Astrocyte of the hippocampus (primary cell): ENCODE measurements at regions not wholly inside any gene's neighbourhood (a gene's known extent, or its start where the extent isn't known, plus 50 kb on each side); places are given as distances from the start of the nearest gene placed in this dataset.
A peak's percentile ranks its signal among the peaks of the same experiment; 100 is the strongest.
"Not testable (repeated sequence)": the region's sequence is repeated elsewhere in the genome, so short reads cannot be mapped to it uniquely, and the experiment has no call there.

Source experiments
- DNase-seq: peaks from one replicate; pipeline ENCODE4 v3.0.0; 2011; ENCODE audit warnings: low read depth, low spot score

DNA sequence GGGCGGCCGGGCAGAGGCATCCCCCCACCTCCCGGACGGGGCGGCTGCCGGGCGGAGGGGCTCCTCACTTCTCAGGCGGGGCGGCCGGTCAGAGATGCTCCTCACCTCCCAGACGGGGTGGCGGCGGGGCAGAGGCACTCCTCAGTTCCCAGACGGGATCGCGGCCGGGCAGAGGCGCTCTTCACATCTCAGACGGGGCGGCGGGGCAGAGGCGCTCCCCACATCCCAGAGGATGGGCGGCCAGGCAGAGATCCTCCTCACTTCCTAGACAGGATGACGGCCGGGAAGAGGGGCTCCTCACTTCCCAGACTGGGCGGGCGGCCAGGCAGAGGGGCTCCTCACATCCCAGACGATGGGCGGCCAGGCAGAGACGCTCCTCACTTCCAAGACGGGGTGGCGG, 463.2 kb downstream of the SQOR start:
- not testable (repeated sequence) for DNase-seq

GRCh38 chr15:46110755-46111154, 475.9 kb downstream of the SQOR start:
- no peak for DNase-seq

GRCh38 chr15:46111730-46112129, 476.9 kb downstream of the SQOR start:
- DNase-seq = no peak

- DNase-seq = no peak
These were observed 482.2 kb downstream of the SQOR start for GRCh38 chr15:46117071-46117470.

DNA sequence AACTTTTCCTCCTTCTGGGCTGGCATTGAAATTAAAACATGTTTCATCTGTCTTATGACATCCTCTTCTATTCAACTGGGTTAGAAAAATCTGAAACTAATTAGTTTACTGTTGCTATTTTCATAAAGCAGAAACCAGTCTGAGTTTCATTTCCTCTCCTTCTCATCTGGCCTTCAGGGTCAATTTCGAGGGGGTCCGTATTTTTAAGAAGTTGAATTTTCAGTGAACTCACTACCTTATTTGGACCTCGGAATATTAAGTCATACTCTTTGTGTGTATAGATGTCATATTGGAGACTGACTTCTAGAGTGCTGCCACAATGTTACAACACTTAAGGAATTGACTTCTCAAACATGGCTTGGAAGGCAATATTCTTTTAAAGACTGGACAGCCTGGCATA, 485.9 kb downstream of the SQOR start:
- DNase-seq = no peak

DNA sequence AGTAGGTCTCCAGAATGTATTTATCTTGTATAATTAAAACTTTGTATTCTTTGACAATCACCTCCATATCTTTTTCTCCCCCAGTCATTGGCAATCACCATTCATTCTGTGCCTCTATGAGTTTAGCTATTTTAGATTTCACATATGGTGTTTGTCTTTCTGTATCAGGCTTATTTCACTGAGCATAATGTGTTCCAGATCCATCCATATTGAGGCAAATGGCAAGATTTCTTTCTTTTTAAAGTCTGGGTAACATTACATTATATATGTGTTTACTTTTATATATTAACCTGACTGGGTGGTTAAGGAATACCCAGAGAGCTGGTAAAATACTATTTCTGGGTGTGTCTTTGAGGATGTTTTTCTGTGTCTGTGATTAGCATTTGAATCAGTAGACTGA, 486.6 kb downstream of the SQOR start:
- DNase-seq = no peak

DNA sequence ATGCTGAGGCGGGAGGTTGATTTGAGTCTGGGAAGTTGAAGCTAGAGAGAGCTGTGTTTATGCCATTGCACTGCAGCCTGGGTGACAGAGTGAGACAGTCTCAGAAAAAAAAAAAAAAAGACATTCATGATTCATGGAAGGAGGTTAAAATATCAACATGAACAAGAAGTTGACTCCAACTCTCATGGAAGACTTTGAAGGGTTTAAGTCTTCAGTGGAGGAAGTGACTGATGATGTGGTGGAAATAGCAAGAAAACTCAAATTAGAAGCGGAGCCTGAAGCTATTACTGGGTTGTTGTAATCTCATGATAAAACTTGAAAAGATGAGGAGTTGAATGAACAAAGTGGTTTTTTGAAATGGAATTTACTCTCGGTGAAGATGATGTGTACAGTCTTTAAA, 491.8 kb downstream of the SQOR start:
- peak; percentile 14 for DNase-seq

GRCh38 chr15:46127361-46127874, 492.6 kb downstream of the SQOR start:
- peak; percentile 4 for DNase-seq

GRCh38 chr15:46129145-46129544, 494.3 kb downstream of the SQOR start:
- no peak for DNase-seq

DNA sequence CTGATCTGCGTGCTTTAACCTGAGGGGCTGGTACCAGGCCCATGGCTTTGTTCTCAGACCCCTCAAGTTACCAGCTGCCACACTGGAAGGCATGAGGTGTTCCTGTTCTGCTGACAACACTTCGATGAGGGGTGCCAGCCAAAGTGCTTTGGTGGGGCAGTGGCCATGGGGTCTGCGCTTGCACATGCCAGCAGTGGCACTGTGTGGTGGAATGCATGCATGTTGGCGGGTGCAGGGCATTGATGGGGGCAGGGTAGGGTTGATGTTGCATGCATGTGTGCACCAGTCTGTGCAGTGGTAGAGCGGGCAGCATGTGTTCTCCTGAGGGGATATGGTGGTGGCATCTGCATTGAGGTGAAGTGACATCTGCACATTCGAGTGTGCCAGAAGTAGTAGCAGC, 497.0 kb downstream of the SQOR start:
- no peak for DNase-seq

- DNase-seq = no peak
These were observed 502.6 kb downstream of the SQOR start for GRCh38 chr15:46137443-46137842.

GRCh38 chr15:46146002-46146401, 511.2 kb downstream of the SQOR start:
- no peak for DNase-seq

DNA sequence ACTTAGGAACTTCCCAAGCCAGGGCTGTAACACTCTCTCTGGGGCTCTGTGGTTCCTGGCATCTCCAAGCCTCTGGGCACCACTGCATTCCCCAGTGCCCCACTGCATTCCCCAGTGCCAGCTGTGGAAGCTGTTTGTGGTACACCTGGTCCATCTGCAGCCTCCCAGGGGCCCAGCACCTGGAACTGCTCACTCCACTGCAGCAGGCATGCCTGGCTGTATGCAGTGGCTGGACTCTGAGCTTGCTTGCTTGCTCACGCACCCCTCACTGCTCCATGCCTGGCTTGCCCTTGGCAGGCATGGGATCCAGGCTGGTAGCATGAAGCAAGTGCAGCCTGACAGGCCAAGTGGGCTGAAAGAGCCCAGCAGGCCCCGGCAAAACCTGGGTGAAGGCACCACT, 512.1 kb downstream of the SQOR start:
- DNase-seq = no peak

- DNase-seq = peak; percentile 2
These were observed 517.0 kb downstream of the SQOR start for GRCh38 chr15:46151786-46152185.

- DNase-seq = no peak
These were observed 531.9 kb downstream of the SQOR start for GRCh38 chr15:46166750-46167149.

GRCh38 chr15:46170326-46170725, 535.5 kb downstream of the SQOR start:
- DNase-seq = no peak

GRCh38 chr15:46174122-46174521, 539.3 kb downstream of the SQOR start:
- DNase-seq = no peak

GRCh38 chr15:46177219-46177618, 542.4 kb downstream of the SQOR start:
- no peak for DNase-seq

GRCh38 chr15:46178138-46178537, 543.3 kb downstream of the SQOR start:
- DNase-seq = no peak

DNA sequence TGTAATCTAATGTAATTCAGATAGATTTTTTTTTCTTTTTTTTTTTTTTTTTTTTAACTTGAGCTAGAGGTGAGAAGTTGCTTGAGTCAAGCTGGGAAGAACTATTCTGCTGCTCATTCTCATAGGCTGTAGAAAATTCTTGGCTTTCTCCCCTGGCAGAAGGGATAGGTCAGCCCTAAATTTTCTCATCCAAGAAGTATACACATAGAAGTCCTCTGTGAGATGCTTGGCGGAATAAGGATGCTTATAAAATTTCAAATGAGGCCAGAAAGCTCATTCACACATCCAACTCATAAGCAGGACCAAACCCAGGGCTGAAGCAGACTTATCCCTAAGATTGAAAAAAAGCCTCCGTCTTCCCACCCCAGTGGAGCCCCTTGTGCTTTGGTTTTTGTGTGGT, 572.5 kb downstream of the SQOR start:
- no peak for DNase-seq

GRCh38 chr15:46213551-46213950, 578.7 kb downstream of the SQOR start:
- no peak for DNase-seq

DNA sequence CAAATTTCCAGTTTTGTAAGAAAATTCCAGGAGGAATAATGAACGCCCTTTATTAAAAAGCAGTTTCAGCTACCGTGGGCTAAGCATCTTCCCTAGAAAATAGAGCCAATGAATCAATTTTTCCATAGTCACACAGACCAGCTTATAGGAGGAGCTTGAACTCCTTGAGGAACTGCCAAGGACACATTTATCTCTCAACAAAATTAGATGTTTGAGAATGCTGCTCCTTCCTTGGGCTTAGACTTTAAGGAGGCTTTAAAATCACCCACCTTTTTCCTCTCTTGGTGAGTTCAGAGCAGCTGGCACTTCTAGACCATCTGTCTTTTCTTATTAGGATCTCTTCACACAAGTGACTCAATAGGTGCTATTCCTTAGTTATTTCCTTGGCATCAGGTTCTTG, 588.0 kb downstream of the SQOR start:
- DNase-seq = no peak

GRCh38 chr15:46229263-46229662, 594.4 kb downstream of the SQOR start:
- no peak for DNase-seq

- no peak for DNase-seq
These were observed 597.0 kb downstream of the SQOR start for GRCh38 chr15:46231786-46232185.

DNA sequence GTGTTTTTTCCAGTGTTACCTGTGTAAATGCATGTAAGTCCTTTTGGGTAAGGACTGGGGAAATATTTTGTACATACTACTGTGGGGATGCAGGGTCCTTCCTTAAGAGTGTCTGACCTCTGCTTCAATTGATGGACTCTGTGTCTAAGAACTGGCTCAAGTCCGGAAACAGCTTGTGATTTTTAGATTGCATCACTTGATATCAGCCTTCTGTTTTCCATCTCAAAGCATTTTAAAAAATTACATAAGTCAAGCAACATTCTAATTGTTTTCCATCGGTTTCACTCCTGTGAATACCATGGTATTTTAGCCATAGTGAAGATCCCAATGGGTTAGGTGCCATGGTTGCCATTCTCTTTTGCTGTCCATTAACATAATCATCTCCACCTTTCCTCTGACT, 597.6 kb downstream of the SQOR start:
- DNase-seq = no peak
